Germinal center (tissue), 1 donor: ENCODE measurements at regions not wholly inside any gene's neighbourhood (a gene's known extent, or its start where the extent isn't known, plus 50 kb on each side); places are given as distances from the start of the nearest gene placed in this dataset.
"Not testable (repeated sequence)": the region's sequence is repeated elsewhere in the genome, so short reads cannot be mapped to it uniquely, and the experiment has no call there.

ENCODE experiments used
- DNase-seq: peaks from one replicate; pipeline ENCODE4 v3.0.0; 2012; ENCODE audit warnings: mixed read lengths, low spot score

- no peak for DNase-seq
These were observed 75.2 kb upstream of the TOP3B start for GRCh38 chr22:22057617-22058378.

DNA sequence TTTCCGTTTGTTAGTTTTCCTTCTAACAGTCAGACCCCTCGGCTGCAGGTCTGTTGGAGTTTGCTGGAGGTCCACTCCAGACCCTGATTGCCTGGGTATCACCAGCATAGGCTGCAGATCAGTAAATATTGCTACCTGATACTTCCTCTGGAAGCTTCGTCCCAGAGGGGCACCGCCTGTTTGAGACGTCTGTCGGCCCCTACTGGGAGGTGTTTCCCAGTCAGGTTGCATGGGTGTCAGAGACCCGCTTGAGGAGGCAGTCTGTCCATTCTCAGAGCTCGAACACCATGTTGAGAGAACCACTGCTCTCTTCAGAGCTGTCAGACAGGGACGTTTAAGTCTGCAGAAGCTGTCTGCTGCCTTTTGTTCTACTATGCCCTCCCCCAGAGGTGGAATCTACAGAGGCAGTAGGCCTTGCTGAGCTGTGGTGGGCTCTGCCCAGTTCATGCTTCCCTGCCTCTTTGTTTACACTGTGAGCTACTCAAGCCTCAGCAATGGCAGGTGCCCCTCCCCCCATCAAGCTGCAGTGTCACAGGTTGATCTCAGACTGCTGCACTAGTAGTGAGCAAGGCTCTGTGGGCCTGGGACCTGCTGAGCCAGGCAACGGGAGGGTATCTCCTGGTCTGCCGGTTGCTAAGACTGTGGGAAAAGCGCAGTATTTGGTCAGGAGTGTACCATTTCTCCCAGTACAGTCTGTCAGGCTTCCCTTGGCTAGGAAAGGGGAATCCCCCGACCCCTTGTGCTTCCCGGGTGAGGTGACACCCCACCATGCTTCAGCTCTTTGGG, 74.4 kb upstream of the TOP3B start:
- DNase-seq: not testable (repeated sequence)

DNA sequence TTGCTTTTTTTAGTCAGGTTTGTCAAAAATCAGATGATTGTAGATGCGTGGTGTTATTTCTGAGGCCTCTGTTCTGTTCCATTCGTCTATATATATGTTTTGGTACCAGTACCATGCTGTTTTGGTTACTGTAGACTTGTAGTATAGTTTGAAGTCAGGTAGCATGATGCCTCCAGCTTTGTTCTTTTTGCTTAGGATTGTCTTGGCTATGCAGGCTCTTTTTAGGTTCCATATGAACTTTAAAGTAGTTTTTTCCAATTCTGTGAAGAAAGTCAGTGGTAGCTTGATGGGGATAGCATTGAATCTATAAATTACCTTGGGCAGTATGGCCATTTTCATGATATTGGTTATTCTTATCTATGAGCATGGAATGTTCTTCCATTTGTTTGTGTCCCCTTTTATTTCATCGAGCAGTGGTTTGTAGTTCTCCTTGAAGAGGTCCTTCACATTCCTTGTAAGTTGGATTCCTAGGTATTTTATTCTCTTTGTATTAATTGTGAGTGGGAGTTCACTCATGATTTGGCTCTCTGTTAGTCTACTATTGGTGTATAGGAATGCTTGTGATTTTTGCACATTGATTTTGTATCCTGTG, 70.1 kb upstream of the TOP3B start:
- DNase-seq: not testable (repeated sequence)

GRCh38 chr22:22051032-22051431, 68.4 kb upstream of the TOP3B start:
- DNase-seq: not testable (repeated sequence)

DNA sequence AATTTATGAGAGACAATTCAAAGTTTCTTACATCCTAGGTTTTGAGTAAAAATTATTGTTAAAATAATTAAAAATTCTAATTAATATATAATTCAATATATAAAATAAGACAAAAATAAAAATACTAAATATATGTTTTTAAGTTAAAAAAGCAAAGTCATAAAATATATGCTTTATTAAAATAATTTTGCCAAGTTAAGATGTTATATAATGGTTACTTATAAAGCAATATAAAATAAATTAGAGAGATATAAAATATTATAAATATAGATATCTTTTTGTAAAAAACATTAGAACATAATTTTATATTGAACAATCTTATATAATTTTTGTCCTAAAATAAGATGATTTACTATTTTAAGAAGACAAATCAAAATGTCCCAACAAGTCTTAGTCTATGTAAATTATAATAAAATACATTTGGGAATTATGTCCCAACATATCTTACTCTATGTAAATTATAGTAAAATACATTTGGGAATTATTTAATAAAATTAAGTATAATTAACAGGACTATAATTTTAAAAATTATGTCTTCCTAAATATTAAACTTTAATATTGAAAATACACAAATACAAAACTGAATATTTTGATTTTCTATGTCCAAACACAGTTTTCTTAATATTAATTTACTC, 67.7 kb upstream of the TOP3B start:
- DNase-seq: no peak

DNA sequence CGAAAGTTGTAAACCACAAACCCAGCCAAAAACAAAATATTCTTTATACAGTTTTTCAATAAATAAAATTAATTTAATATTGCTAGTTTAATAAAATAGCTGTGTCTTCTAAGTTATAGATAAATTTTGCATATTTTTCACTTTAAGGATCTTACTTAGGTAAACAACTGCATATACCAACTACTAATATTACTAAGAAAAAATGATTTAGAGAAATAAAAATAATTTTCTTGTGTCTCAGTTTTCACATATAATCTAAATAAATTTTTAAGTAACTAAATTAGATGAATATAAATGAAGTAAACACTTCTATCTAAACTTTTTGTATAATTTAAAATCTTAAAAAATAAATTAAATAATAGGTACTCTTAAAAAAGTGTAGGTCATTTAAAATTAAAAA, 67.1 kb upstream of the TOP3B start:
- DNase-seq: no peak

- no peak for DNase-seq
These were observed 66.5 kb upstream of the TOP3B start for GRCh38 chr22:22048981-22049531.

GRCh38 chr22:22048318-22048942, 65.8 kb upstream of the TOP3B start:
- no peak for DNase-seq

GRCh38 chr22:22047776-22048175, 65.2 kb upstream of the TOP3B start:
- no peak for DNase-seq

DNA sequence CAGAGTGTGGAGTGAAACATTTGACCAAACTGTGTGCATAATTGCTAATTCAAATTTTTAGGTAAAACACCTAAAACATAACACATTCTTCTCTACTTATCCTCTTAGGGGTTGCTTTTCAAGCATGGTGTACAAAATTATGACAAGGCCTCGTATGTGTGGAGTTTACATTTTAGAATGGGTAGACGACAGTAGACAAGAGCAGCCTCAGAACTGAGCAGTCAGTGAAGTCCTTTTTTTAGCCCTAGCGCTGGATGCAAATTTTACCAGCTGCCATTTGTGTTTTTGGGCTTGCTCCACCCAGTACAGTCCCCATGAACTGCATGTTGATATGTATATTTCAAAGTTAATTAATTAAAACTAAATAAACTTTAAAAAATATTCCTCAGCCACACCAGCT, 64.7 kb upstream of the TOP3B start:
- no peak for DNase-seq

DNA sequence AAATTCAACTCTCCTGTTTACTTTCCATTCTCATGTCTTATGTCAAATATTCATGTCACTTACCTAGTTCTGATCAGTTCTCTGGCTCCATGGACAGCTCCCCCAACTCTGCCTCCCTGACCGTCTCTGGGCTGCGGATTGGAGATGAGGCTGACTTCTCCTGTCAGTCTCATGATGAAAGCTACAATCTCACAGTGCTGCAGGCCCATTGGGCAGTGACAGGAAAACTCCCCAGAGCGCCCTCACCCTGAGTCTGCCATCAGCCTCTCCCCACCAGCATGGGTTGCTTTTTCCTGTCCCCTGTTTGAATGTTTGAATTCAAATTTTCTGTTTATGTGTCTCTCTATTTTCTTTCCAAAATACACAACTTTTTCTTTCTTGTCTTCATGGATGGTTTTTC, 63.8 kb upstream of the TOP3B start:
- DNase-seq: no peak

DNA sequence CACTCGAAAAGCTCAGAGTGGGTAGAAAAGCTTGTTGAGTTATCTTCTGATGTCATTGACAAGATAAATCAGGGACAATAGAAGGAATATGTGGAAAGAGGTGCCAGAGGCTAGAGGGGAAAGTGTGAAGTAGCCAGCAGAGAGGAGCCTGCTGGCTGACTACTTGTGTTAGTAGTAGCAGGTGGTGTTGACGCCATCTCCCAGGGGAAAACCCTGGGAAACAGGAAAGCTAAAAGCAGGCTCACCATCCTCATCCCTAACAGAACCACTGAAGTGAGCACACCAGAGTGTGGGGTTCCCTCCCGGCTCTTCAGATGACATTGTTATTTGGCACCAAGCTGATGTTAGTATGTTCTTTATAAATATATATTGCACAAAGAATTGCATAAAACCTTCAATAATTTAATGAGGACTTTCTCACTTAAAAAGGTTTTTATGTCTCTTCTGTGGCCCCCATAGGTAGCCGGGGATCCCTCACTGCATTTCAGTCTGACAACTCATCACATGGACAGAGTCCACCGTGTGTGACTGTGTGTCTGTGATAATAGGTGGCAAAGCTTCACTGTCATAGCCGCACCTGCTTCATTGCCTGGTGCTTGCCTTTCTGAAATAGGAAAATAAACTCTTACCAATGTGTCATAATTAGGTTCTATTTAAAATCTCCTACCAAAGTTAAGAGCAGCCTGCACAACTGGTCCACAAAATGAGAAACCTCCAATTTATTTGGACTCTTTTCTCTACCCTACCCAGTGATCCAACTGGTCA, 63.2 kb upstream of the TOP3B start:
- DNase-seq: no peak

- DNase-seq: no peak
These were observed 61.6 kb upstream of the TOP3B start for GRCh38 chr22:22044153-22044552.

DNA sequence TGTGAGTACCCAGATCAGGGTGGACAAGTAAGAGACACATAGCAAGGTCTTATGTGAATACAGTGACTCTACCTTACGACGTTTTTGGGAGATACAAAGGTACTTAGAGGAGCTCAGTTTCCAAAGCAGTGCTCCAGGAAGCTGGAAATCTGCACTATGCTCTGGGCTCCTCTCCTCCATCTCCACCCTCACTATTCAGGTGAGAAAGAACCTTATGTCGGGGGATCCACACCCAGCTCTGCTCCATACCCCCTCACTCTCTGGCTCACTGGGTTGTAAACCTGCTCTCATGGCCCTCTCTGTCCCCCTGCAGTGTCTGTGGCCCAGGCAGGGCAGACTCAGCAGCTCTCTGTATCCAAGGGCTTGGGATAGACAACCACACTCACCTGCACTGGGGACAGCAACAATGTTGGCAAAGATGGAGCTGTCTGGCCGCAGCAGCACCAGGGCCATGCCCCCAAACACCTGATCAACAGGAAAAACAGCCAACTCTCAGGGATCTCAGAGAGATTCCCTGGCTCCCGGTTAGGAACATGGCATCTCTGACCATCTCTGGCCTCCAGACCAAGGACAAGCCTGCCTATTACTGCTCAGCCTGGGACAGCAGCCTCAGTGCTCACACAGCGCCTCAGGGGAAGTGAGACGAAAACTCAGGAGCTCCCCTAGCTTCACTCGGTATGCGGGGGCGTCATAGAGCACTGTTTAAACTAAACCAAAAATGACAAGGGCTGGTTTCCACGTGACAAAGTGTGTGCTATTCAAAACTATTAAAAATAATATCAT, 60.9 kb upstream of the TOP3B start:
- DNase-seq: peak; percentile 54

DNA sequence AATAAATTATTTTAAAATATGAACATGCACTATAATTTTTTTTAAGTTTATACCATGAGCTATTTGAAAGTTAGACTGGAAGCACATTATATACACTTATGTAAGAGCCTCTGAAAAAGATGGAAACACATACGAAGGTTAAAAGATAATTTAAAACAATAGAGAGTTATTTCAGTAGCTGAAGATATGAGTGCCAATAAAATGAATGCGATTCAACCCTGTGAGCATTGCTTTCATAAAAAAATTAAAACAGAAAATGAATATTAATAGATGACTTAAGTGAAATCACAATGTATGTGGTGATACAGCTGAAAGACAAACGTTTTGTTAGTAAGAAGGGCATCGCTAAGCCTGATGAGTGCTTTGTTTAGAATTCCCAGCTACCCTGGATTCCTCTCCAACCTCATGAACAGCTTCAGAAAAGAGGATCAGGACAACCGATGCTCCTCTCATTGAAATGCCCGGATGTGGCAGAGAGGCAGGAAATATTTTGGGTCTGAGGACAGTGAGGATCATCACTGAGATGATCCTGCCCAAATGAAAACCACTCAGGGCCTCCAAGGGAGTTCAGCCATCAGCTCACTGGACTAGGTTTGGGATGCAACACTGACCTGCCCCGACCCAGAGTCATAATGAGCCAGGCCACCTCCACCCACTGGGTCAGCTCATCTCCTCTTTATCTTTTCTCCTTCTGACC, 60.2 kb upstream of the TOP3B start:
- DNase-seq: no peak

DNA sequence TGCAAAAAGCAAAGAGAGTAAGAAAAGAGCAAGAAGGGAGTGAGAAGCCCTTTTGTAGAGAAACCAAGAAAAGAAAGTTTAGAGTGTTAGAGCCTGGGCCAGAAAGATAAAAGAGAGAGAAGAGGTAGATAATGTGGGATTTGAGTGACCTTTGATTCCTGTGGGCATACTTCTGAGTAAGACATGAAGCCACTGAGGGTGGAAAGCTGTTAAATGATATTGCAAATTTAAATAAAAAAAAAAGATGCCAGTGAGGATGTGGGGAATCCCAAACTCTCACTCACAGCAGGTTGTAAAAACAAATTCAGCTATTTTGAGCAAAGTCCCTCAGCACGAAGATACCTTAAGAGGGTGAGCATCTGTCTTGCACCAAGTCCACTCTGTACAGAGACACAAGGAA, 59.4 kb upstream of the TOP3B start:
- no peak for DNase-seq

DNA sequence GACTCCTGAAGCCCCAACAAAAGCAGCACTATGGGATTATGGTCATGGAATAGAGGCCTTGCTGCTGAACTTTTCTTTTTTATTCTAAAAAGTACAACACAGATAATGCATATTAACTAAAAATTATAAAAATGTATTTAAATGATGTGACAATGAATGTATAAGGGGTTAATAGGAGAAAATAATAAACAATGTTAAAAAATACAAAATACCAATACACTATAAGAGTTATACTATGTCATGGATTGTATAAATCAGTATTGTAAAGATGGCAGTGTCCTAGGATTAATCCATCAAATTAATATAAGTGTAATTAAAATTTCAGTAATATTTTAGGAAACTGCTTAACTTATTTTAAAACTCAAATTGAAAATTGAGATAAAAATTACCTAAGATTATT, 58.3 kb upstream of the TOP3B start:
- DNase-seq: no peak

- DNase-seq: no peak
These were observed 57.9 kb upstream of the TOP3B start for GRCh38 chr22:22040472-22040871.

DNA sequence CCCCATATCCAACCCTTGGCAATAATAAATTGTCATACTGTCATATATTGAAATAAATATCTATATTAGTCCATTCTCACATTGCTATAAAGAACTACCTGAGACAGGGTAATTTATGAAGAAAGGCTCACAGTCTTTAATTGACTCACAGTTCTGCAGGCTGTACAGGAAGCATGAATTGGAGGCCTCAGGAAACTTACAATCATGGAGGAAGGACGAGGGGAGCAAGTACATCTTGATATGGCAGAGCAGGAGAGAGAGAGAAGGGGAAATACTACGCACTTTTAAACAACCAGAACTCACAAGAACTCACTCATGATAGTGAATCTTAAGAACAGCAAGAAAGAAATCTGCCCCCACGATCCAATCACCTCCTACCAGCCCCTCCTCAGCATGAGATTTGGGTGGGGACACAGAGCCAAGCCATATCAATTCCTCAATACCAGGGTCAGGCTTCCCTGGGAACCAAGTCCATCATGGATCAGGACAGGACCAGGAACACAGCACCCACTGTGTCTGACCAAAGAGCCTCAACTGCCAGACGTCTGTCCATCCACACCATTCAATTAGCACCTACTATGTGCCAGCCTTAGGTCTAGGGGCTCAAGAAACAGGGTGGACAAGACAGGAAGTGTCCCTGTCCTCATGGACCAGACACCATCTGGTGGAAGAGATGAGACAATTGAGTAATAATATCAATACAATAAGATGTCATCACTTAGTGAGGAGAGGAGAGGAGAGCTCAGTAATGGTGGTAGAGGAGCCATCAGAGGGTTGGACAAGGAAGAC, 56.9 kb upstream of the TOP3B start:
- DNase-seq: no peak
